IMR-90 (cell line): ENCODE measurements at regions not wholly inside any gene's neighbourhood (a gene's known extent, or its start where the extent isn't known, plus 50 kb on each side); places are given as distances from the start of the nearest gene placed in this dataset.

ENCODE experiments used
- ATAC-seq: fragments of 200-7000 bp; cut with Tn5 transposase; 2 replicates; pipeline ENCODE4 v1.9.1; 2020; ENCODE audit warnings: low read depth, mild to moderate bottlenecking, moderate library complexity
- BruUV-seq: library from RNA; stranded (reverse); fragments of 400-500 nt; replicated peaks from 2 replicates; lab custom pipeline; 2021; lab: Mats Ljungman, UMichigan
- CTCF ChIA-PET: fragments of 300-600 bp; formaldehyde crosslinking; extraction: SDS; loops from one replicate; lab custom pipeline; 2021; ENCODE audit warnings: antibody characterized with exemption; lab: Yijun Ruan, JAX
- POLR2A ChIA-PET: fragments of 300-600 bp; sonication (Branson Sonifier 250); formaldehyde crosslinking; loops from one replicate; lab custom pipeline; 2022; ENCODE audit warnings: antibody characterized with exemption; ENCODE audit not compliant: unreplicated experiment; lab: Charles Lee
- DNase-seq: peaks from one replicate; pipeline ENCODE4 v3.0.0; 2013
- H2AFZ ChIP-seq: replicated peaks from 2 replicates; pipeline ENCODE3; 2013; ENCODE audit warnings: low read length, mild to moderate bottlenecking; ENCODE audit not compliant: poor library complexity
- H2AK5ac ChIP-seq: 2 replicates; pipeline ENCODE4 v1.6.1; 2013; ENCODE audit warnings: low read depth, low read length, inconsistent platforms
- H2AK9ac ChIP-seq: replicated peaks from 2 replicates; pipeline ENCODE3; 2013; ENCODE audit warnings: mild to moderate bottlenecking, low read depth, low read length, moderate library complexity; ENCODE audit not compliant: poor library complexity
- H2BK120ac ChIP-seq: 2 replicates; pipeline ENCODE4 v1.6.1; 2013; ENCODE audit warnings: low read depth, low read length, inconsistent platforms
- H2BK15ac ChIP-seq: 3 replicates; pipeline ENCODE4 v1.6.1; 2013; ENCODE audit warnings: low read depth, low read length, inconsistent platforms
- H2BK20ac ChIP-seq: 2 replicates; pipeline ENCODE4 v1.6.1; 2013; ENCODE audit warnings: low read depth, mild to moderate bottlenecking, inconsistent platforms, low read length, moderate library complexity
- H2BK5ac ChIP-seq: 2 replicates; pipeline ENCODE4 v1.6.1; 2013; ENCODE audit warnings: mild to moderate bottlenecking, low read depth, low read length, inconsistent platforms; ENCODE audit not compliant: poor library complexity, severe bottlenecking
- H3K14ac ChIP-seq: replicated peaks from 2 replicates; pipeline ENCODE4 v1.6.1; 2013; ENCODE audit warnings: low read depth, low read length, inconsistent platforms
- H3K18ac ChIP-seq: 2 replicates; pipeline ENCODE4 v1.6.1; 2013; ENCODE audit warnings: low read depth, low read length, control low read depth
- H3K23ac ChIP-seq: 2 replicates; pipeline ENCODE4 v1.6.1; 2013; ENCODE audit warnings: low read depth, low read length, inconsistent platforms
- H3K27ac ChIP-seq: 2 replicates; pipeline ENCODE4 v1.5.1; 2013; ENCODE audit warnings: mild to moderate bottlenecking, control low read depth, low read length; ENCODE audit not compliant: insufficient read depth
- H3K27me3 ChIP-seq: 2 replicates; pipeline ENCODE4 v1.6.1; 2013; ENCODE audit warnings: low read length; ENCODE audit not compliant: control insufficient read depth, insufficient read depth
- H3K36me3 ChIP-seq: 2 replicates; pipeline ENCODE4 v1.6.1; 2013; ENCODE audit warnings: low read length, mixed read lengths; ENCODE audit not compliant: control insufficient read depth, insufficient read depth
- H3K4ac ChIP-seq: 2 replicates; pipeline ENCODE4 v1.6.1; 2013; ENCODE audit warnings: low read depth, low read length, inconsistent platforms
- H3K4me1 ChIP-seq: 2 replicates; pipeline ENCODE4 v1.6.1; 2013; ENCODE audit warnings: low read length, mixed read lengths; ENCODE audit not compliant: control insufficient read depth, insufficient read depth
- H3K4me2 ChIP-seq: 2 replicates; pipeline ENCODE4 v1.6.1; 2013; ENCODE audit warnings: low read depth, mild to moderate bottlenecking, control low read depth, low read length, moderate library complexity
- H3K4me3 ChIP-seq: 2 replicates; pipeline ENCODE4 v1.5.1; 2013; ENCODE audit warnings: low read depth, mild to moderate bottlenecking, control low read depth, low read length, moderate library complexity; ENCODE audit not compliant: insufficient read depth
- H3K56ac ChIP-seq: 2 replicates; pipeline ENCODE4 v1.6.1; 2013; ENCODE audit warnings: low read length, inconsistent platforms; ENCODE audit not compliant: insufficient read depth; ENCODE audit errors: extremely low read depth
- H3K79me1 ChIP-seq, 2 experiments: 2 replicates each; pipeline ENCODE4 v1.6.1; 2013; ENCODE audit warnings: low read length in 2 of 2, inconsistent platforms in 1 of 2, low read depth in 1 of 2
- H3K9ac ChIP-seq: 2 replicates; pipeline ENCODE4 v1.6.1; 2013; ENCODE audit warnings: low read depth, low read length, control low read depth
- H3K9me1 ChIP-seq: 2 replicates; pipeline ENCODE4 v1.6.1; 2013; ENCODE audit warnings: low read length, inconsistent platforms; ENCODE audit not compliant: insufficient read depth
- H3K9me3 ChIP-seq: 2 replicates; pipeline ENCODE4 v1.6.1; 2013; ENCODE audit warnings: low read length; ENCODE audit not compliant: control insufficient read depth, insufficient read depth
- H4K20me1 ChIP-seq: 2 replicates; pipeline ENCODE4 v1.6.1; 2013; ENCODE audit warnings: low read length, inconsistent platforms; ENCODE audit not compliant: insufficient read depth
- H4K5ac ChIP-seq: 2 replicates; pipeline ENCODE4 v1.6.1; 2013; ENCODE audit warnings: mild to moderate bottlenecking, low read depth, low read length, control low read depth
- H4K8ac ChIP-seq, 2 experiments: 2 replicates each; pipeline ENCODE4 v1.6.1; 2013; ENCODE audit warnings: low read depth in 2 of 2, low read length in 2 of 2, control low read depth in 1 of 2, inconsistent platforms in 1 of 2
- H4K91ac ChIP-seq: 2 replicates; pipeline ENCODE4 v1.6.1; 2013; ENCODE audit warnings: low read depth, low read length, inconsistent platforms; ENCODE audit not compliant: insufficient read depth
- RAD21 ChIP-seq: IDR thresholded peaks from 2 replicates; pipeline ENCODE4 v1.6.1; 2012; ENCODE audit warnings: low read length, improper control_type of control experiment
- RFX5 ChIP-seq: IDR thresholded peaks from 2 replicates; pipeline ENCODE4 v1.8.0; 2012; ENCODE audit warnings: low read depth, mild to moderate bottlenecking, low read length, moderate library complexity
- WGBS, 2 experiments: methylation state at CpG; one replicate each; pipeline versions ENCODE4 v1.1.5 to v1.1.7; 2013; ENCODE audit warnings: missing lambda C conversion rate in 2 of 2; ENCODE audit not compliant: insufficient read length in 1 of 2; ENCODE audit errors: extremely low coverage in 2 of 2; 5-methylcytosine and 5-hydroxymethylcytosine counted together
- dilution Hi-C: fragments of 300-500 bp; cut with HindIII; formaldehyde crosslinking; loops from one replicate; pipeline ENCODE4 v1.14.3; 2018; ENCODE audit warnings: low sequenced_read_pairs; ENCODE audit not compliant: unreplicated experiment
- in situ Hi-C: fragments of 300-500 bp; cut with MboI; formaldehyde crosslinking; loops from 3 replicates; pipeline ENCODE4 v1.14.3; 2019; ENCODE audit warnings: low sequenced_read_pairs, inconsistent platforms, mixed read lengths
- intact Hi-C: fragments of 100-400 bp; cut with micrococcal nuclease; formaldehyde crosslinking; loops from 2 replicates; pipeline ENCODE4 v1.10.0; 2022
- TF ChIP-seq, protein P1 (sequence below): conservative IDR thresholded peaks from 2 replicates; pipeline ENCODE4 v1.5.1; 2012; ENCODE audit warnings: mild to moderate bottlenecking, low read depth, low read length, improper control_type of control experiment

DNA sequence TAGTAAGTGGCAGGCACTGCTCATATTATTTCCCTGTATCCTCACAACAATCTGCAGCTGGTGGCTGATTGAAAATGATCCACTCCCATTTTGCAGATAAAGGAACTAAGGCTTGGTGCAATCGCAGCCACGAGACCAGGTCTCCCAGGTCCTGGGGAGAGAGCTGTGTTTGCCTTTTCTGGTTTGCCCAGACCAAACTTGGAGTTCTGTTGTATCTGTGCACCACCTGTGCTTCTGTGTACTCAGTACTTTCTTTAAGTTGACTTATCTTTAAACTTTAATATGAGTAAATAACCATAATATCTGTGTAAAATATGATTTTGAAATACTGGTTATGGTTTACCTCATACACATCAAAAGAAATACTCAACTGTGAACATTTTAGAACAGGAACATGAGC is 625.7 kb upstream of the CFAP20DC start:
- Histone ChIP-seq H3K9me3 (no peaks in the 10 kb centered on the region), H3K23ac (no peak overlapping the region), H2AFZ (no peak overlapping the region), H3K9me1 (no peaks in the 10 kb centered on the region), H2BK120ac (no peak overlapping the region), H3K9ac (no peak overlapping the region), H3K36me3 (no peaks in the 10 kb centered on the region), H4K5ac (no peak overlapping the region), H3K56ac (no peak overlapping the region), H3K4me2 (no peak overlapping the region), H4K20me1 (no peaks in the 10 kb centered on the region), H4K91ac (no peak overlapping the region), H3K4ac (no peak overlapping the region), H2BK5ac (no peak overlapping the region), H3K18ac (no peak overlapping the region), H3K4me1 (no peaks in the 10 kb centered on the region), H3K79me1 (no peaks in the 10 kb centered on the region), H2AK9ac (no peak overlapping the region), H3K4me3 (no peak overlapping the region), H3K27ac (no peak overlapping the region), H3K27me3 (no peaks in the 10 kb centered on the region; the same call in 1 of the 2 replicates), H2BK15ac (no peak overlapping the region), H2BK20ac (no peak overlapping the region), H4K8ac (no peak overlapping the region), H2AK5ac (no peak overlapping the region), H3K14ac (no peak overlapping the region)
- no TSS peak for BruUV-seq
- intact Hi-C loops: no loop called here
- in situ Hi-C loops: no loop called here
- TF ChIP-seq, protein P1, sequence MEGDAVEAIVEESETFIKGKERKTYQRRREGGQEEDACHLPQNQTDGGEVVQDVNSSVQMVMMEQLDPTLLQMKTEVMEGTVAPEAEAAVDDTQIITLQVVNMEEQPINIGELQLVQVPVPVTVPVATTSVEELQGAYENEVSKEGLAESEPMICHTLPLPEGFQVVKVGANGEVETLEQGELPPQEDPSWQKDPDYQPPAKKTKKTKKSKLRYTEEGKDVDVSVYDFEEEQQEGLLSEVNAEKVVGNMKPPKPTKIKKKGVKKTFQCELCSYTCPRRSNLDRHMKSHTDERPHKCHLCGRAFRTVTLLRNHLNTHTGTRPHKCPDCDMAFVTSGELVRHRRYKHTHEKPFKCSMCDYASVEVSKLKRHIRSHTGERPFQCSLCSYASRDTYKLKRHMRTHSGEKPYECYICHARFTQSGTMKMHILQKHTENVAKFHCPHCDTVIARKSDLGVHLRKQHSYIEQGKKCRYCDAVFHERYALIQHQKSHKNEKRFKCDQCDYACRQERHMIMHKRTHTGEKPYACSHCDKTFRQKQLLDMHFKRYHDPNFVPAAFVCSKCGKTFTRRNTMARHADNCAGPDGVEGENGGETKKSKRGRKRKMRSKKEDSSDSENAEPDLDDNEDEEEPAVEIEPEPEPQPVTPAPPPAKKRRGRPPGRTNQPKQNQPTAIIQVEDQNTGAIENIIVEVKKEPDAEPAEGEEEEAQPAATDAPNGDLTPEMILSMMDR: no peak
- TF ChIP-seq RAD21: no peak
- no peak for TF ChIP-seq RFX5
- no CpG with 5 or more reads among the region's 2 CpGs for WGBS, 2 experiments
- DNase-seq: no peak
- ChIA-PET CTCF (no interaction called here), POLR2A (no interaction called here)
- no peak for ATAC-seq
- dilution Hi-C loops: no loop called here
